Fibroblast of lung (primary cell): ENCODE measurements at regions not wholly inside any gene's neighbourhood (a gene's known extent, or its start where the extent isn't known, plus 50 kb on each side); places are given as distances from the start of the nearest gene placed in this dataset.

Experiments used
- DNase-seq, 2 donors: peaks; one replicate each; pipeline versions ENCODE4 v3.0.0 to v3.0.0-alpha.2; 2010; ENCODE audit warnings: low read depth in 2 of 2
- H2AFZ ChIP-seq: 2 replicates; pipeline ENCODE4 v1.5.1; 2012; ENCODE audit warnings: low read length, control low read depth, inconsistent platforms
- H3K27ac ChIP-seq: 2 replicates; pipeline ENCODE4 v1.5.1; 2011; ENCODE audit warnings: low read length, control low read depth; ENCODE audit not compliant: insufficient read depth
- H3K27me3 ChIP-seq: 2 replicates; pipeline ENCODE4 v1.5.1; 2011; ENCODE audit warnings: mild to moderate bottlenecking, low read length; ENCODE audit not compliant: control insufficient read depth, insufficient read depth
- H3K36me3 ChIP-seq: 2 replicates; pipeline ENCODE4 v1.5.1; 2011; ENCODE audit warnings: low read length; ENCODE audit not compliant: control insufficient read depth, insufficient read depth
- H3K4me1 ChIP-seq: 2 replicates; pipeline ENCODE4 v1.5.1; 2011; ENCODE audit warnings: low read length; ENCODE audit not compliant: control insufficient read depth, insufficient read depth; ENCODE audit errors: extremely low read depth
- H3K4me2 ChIP-seq: 2 replicates; pipeline ENCODE4 v1.5.1; 2011; ENCODE audit warnings: low read length, control low read depth; ENCODE audit not compliant: insufficient read depth; ENCODE audit errors: extremely low read depth
- H3K4me3 ChIP-seq, 4 experiments: fragments of 200-600 bp in 1 of 4; sonication (generic) in 1 of 4; replicated peaks in 1 of 4; 2 replicates each; pipeline ENCODE4 v1.5.1; 2011 to 2016; ENCODE audit warnings: low read length in 4 of 4, low read depth in 3 of 4, mild to moderate bottlenecking in 3 of 4, control low read depth in 2 of 4, inconsistent platforms in 1 of 4, mixed read lengths in 1 of 4; ENCODE audit not compliant: insufficient read depth in 1 of 4; ENCODE audit errors: control extremely low read depth in 1 of 4
- H3K79me2 ChIP-seq: 2 replicates; pipeline ENCODE4 v1.5.1; 2012; ENCODE audit warnings: mild to moderate bottlenecking, low read length, inconsistent platforms; ENCODE audit not compliant: control insufficient read depth, insufficient read depth
- H3K9ac ChIP-seq: 2 replicates; pipeline ENCODE4 v1.5.1; 2011; ENCODE audit warnings: mild to moderate bottlenecking, low read length, control low read depth; ENCODE audit not compliant: insufficient read depth
- H3K9me3 ChIP-seq: 2 replicates; pipeline ENCODE4 v1.5.1; 2012; ENCODE audit warnings: low read depth, low read length; ENCODE audit not compliant: control insufficient read depth, insufficient read depth
- H4K20me1 ChIP-seq: 2 replicates; pipeline ENCODE4 v1.5.1; 2011; ENCODE audit warnings: low read length; ENCODE audit not compliant: control insufficient read depth, insufficient read depth; ENCODE audit errors: extremely low read depth
- EZH2 ChIP-seq: IDR thresholded peaks from 2 replicates; pipeline ENCODE4 v1.5.1; 2012; ENCODE audit warnings: low read length, control low read depth, mild to moderate bottlenecking; ENCODE audit errors: missing control alignments
- TF ChIP-seq, protein P1 (sequence below), 2 donors: IDR thresholded peaks in 1 of 2; conservative IDR thresholded peaks in 1 of 2; 1 replicate in 1 of 2; 2 replicates in 1 of 2; pipeline ENCODE4 v1.5.1; 2011 to 2012; ENCODE audit warnings: low read length in 2 of 2, control low read depth in 1 of 2, inconsistent platforms in 1 of 2, low read depth in 1 of 2, mild to moderate bottlenecking in 1 of 2

DNA sequence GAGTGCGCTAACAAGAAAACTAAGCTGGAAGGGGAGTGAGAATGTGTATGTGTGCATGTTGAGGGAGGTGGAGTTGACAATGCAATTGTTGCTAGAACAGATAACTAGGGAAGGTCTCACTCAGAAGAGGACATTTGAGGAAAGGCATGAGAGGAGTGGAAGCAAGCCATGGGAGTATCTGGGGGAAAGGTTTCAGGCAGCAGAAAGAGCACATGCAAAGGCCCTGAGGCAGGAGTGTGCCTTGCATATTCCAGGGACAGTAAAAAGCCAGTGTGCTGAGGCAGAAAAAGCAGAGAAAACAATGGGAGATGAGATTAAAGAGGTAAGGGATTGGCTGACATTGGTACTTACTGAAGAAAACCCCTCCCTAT is 149.6 kb upstream of the ADO start:
- H3K9ac ChIP-seq: no peak overlapping the region
- H3K27ac ChIP-seq: no peak overlapping the region
- no peaks in the 10 kb centered on the region for H3K9me3 ChIP-seq
- H2AFZ ChIP-seq: no peak overlapping the region
- no peak overlapping the region for H3K4me2 ChIP-seq
- TF ChIP-seq, protein P1, sequence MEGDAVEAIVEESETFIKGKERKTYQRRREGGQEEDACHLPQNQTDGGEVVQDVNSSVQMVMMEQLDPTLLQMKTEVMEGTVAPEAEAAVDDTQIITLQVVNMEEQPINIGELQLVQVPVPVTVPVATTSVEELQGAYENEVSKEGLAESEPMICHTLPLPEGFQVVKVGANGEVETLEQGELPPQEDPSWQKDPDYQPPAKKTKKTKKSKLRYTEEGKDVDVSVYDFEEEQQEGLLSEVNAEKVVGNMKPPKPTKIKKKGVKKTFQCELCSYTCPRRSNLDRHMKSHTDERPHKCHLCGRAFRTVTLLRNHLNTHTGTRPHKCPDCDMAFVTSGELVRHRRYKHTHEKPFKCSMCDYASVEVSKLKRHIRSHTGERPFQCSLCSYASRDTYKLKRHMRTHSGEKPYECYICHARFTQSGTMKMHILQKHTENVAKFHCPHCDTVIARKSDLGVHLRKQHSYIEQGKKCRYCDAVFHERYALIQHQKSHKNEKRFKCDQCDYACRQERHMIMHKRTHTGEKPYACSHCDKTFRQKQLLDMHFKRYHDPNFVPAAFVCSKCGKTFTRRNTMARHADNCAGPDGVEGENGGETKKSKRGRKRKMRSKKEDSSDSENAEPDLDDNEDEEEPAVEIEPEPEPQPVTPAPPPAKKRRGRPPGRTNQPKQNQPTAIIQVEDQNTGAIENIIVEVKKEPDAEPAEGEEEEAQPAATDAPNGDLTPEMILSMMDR (conservative IDR thresholded peaks at IDR 0.05 in 1 of 2, IDR thresholded peaks at IDR 0.05 in 1 of 2; ENCODE audit: low read depth in 1 of 2, low read length in 2 of 2): no peak
- H3K4me3 ChIP-seq: no peak overlapping the region
- H3K27me3 ChIP-seq: no peaks in the 10 kb centered on the region
- H3K36me3 ChIP-seq: no peaks in the 10 kb centered on the region
- no peaks in the 10 kb centered on the region for H3K79me2 ChIP-seq
- H4K20me1 ChIP-seq: no peaks in the 10 kb centered on the region
- no peaks in the 10 kb centered on the region for H3K4me1 ChIP-seq
- no peak for DNase-seq

DNA sequence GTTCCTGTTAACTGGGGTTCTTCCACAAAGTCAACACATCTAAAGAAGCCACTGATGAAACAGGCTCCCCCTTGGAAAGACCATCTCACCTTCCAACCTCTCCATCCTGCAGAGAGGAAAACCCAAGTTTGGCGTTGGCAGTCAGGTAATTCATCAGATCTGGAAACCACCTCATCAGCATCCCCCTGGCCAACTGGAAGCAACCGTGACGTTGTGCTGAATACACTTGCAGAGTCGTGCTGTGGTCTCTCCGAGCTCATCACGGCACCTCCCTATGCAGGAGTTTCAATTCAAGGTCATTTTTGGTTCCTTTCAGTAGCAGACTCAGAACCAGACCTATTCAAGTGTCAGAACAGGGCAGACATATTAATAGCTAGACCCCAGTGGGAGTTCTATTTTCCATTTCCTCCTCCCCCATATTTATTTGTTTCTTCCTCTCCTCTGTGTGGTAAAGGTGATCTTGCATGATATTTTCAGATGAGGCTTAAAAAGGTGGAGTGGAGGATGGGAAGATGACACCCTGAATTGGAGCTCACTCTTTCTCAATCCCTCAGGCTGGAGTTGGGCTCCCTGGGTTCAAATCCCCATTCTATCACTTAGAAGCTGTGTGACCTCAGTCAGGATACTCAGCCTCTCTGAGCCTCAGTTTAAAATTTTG is 149.1 kb upstream of the ADO start:
- Histone ChIP-seq H3K27ac (no peak overlapping the region), H3K79me2 (no peaks in the 10 kb centered on the region), H3K4me2 (no peak overlapping the region), H3K4me1 (no peaks in the 10 kb centered on the region), H3K36me3 (no peaks in the 10 kb centered on the region), H3K4me3 (no peak overlapping the region), H2AFZ (no peak overlapping the region), H4K20me1 (no peaks in the 10 kb centered on the region), H3K27me3 (no peaks in the 10 kb centered on the region), H3K9me3 (no peaks in the 10 kb centered on the region), H3K9ac (no peak overlapping the region)
- DNase-seq: no peak
- TF ChIP-seq EZH2: no peak
- TF ChIP-seq, protein P1 (conservative IDR thresholded peaks at IDR 0.05 in 1 of 2, IDR thresholded peaks at IDR 0.05 in 1 of 2; ENCODE audit: low read depth in 1 of 2, low read length in 2 of 2): no peak

DNA sequence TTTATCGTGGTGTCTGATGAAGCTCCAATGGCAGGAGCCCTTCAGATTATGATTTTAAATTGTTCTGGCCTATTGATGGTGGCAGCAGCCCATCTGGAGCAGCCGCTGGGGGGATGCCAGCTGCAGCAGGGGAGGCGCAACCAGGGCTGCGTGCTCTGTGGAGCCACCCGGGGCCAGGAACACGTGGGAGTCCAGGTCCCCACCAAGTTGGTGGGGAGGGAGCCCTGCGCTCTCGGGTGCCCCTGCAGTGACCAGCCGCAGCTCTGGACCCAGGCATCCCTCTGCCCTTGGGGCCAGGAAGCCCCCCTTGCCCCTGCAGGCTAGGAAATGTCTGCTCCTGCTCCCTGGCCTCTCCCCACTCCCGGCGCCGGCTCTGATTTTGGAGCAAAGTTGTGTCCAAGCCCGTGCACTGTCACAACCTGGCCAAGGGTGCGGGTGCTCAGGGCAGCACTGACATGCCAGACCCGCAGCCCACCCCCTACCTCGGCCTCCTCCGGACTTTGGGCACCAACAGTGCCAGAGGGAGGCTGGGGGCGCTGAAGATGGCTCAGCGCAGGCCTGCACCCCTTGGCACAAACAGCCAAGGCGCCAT is 147.2 kb upstream of the ADO start:
- Histone ChIP-seq H3K27me3 (no peaks in the 10 kb centered on the region), H4K20me1 (no peaks in the 10 kb centered on the region)

More for the DNA sequence above, 147.2 kb upstream of the ADO start:
- no peak for TF ChIP-seq EZH2
- H3K4me2 ChIP-seq: no peak overlapping the region
- no peaks in the 10 kb centered on the region for H3K9me3 ChIP-seq
- H3K4me3 ChIP-seq: no peak overlapping the region
- DNase-seq: no peak
- no peaks in the 10 kb centered on the region for H3K4me1 ChIP-seq
- no peak overlapping the region for H3K27ac ChIP-seq
- no peak overlapping the region for H2AFZ ChIP-seq
- no peaks in the 10 kb centered on the region for H3K36me3 ChIP-seq
- no peak overlapping the region for H3K9ac ChIP-seq
- H3K79me2 ChIP-seq: no peaks in the 10 kb centered on the region
